Neural cell (in vitro differentiated cells): ENCODE measurements at regions not wholly inside any gene's neighbourhood (a gene's known extent, or its start where the extent isn't known, plus 50 kb on each side); places are given as distances from the start of the nearest gene placed in this dataset.

ENCODE experiments used
- H2AFZ ChIP-seq: fragments of 200-600, 300-800 bp; sonication (generic), shearing (Covaris generic); 2 replicates; pipeline ENCODE4 v1.6.0; 2014; ENCODE audit warnings: low read depth, mild to moderate bottlenecking, antibody characterized with exemption, low read length, moderate library complexity
- H3F3A ChIP-seq: fragments of 200-600 bp; shearing (Covaris generic); 2 replicates; pipeline ENCODE4 v1.6.1; 2016; ENCODE audit warnings: mild to moderate bottlenecking, moderate library complexity, mixed read lengths, antibody characterized with exemption, low read length; ENCODE audit not compliant: insufficient read depth, poor library complexity, severe bottlenecking
- H3K27ac ChIP-seq: fragments of 200-600, 300-800 bp; sonication (generic), shearing (Covaris generic); 2 replicates; pipeline ENCODE4 v1.5.1; 2014; ENCODE audit warnings: mild to moderate bottlenecking, low read length, moderate library complexity
- H3K27me3 ChIP-seq: fragments of 300-800, 200-600 bp; sonication (generic), shearing (Covaris generic); 2 replicates; pipeline ENCODE4 v1.6.0; 2014; ENCODE audit warnings: mild to moderate bottlenecking, low read depth, low read length, moderate library complexity; ENCODE audit not compliant: insufficient read depth
- H3K36me3 ChIP-seq: fragments of 300-800, 200-600 bp; sonication (generic), shearing (Covaris generic); 2 replicates; pipeline ENCODE4 v1.5.1; 2014; ENCODE audit warnings: mild to moderate bottlenecking, antibody characterized with exemption, low read length, moderate library complexity; ENCODE audit not compliant: insufficient read depth
- H3K4me2 ChIP-seq: fragments of 300-800, 200-600 bp; sonication (generic), shearing (Covaris generic); 2 replicates; pipeline ENCODE4 v1.6.0; 2014; ENCODE audit warnings: mild to moderate bottlenecking, low read length
- H3K4me3 ChIP-seq: fragments of 300-800, 200-600 bp; sonication (generic), shearing (Covaris generic); 2 replicates; pipeline ENCODE4 v1.5.1; 2014; ENCODE audit warnings: mild to moderate bottlenecking, low read length, moderate library complexity
- H3K79me2 ChIP-seq: fragments of 200-600 bp; shearing (Covaris generic); replicated peaks from 2 replicates; pipeline ENCODE4 v1.6.0; 2014; ENCODE audit warnings: mild to moderate bottlenecking, low read length, moderate library complexity; ENCODE audit not compliant: insufficient read depth
- H3K9ac ChIP-seq: fragments of 300-800, 200-600 bp; sonication (generic), shearing (Covaris generic); 2 replicates; pipeline ENCODE4 v1.6.1; 2016; ENCODE audit warnings: mild to moderate bottlenecking, low read length, mixed read lengths
- H3K9me2 ChIP-seq: fragments of 200-600 bp; shearing (Covaris generic); 2 replicates; pipeline ENCODE4 v1.6.1; 2016; ENCODE audit warnings: mild to moderate bottlenecking, low read length, mixed read lengths; ENCODE audit not compliant: insufficient read depth
- H3K9me3 ChIP-seq: fragments of 200-600, 300-800 bp; sonication (generic), shearing (Covaris generic); 2 replicates; pipeline ENCODE4 v1.6.1; 2016; ENCODE audit warnings: mild to moderate bottlenecking, mixed run types, low read length, moderate library complexity, mixed read lengths
- H4K20me1 ChIP-seq: fragments of 200-600 bp; shearing (Covaris generic); 2 replicates; pipeline ENCODE4 v1.6.1; 2016; ENCODE audit warnings: mild to moderate bottlenecking, mixed run types; ENCODE audit not compliant: insufficient read depth
- CTCF ChIP-seq: fragments of 450-650 bp; IDR thresholded peaks from 2 replicates; pipeline ENCODE4 v1.5.1; 2014; ENCODE audit warnings: antibody characterized with exemption, mild to moderate bottlenecking, moderate library complexity; ENCODE audit not compliant: poor library complexity, severe bottlenecking
- EP300 ChIP-seq: fragments of 450-650 bp; conservative IDR thresholded peaks from 2 replicates; pipeline ENCODE4 v1.6.1; 2014; ENCODE audit warnings: antibody characterized with exemption, mild to moderate bottlenecking, moderate library complexity; ENCODE audit not compliant: poor library complexity, severe bottlenecking
- EZH2 ChIP-seq: fragments of 200-600, 300-800 bp; shearing (Covaris generic), sonication (generic); IDR thresholded peaks from 2 replicates; pipeline ENCODE4 v1.6.1; 2014; ENCODE audit warnings: antibody characterized with exemption, low read length, borderline replicate concordance, mild to moderate bottlenecking; ENCODE audit not compliant: insufficient read depth, poor library complexity, severe bottlenecking
- MXI1 ChIP-seq: fragments of 450-650 bp; conservative IDR thresholded peaks from 2 replicates; pipeline ENCODE4 v1.6.1; 2014; ENCODE audit warnings: antibody characterized with exemption, mild to moderate bottlenecking; ENCODE audit not compliant: poor library complexity, severe bottlenecking
- POLR2AphosphoS5 ChIP-seq: IDR thresholded peaks from 2 replicates; pipeline ENCODE4 v1.6.1; 2012
- RAD21 ChIP-seq: fragments of 450-650 bp; conservative IDR thresholded peaks from 2 replicates; pipeline ENCODE4 v1.6.1; 2014; ENCODE audit warnings: antibody characterized with exemption, mild to moderate bottlenecking, moderate library complexity
- REST ChIP-seq: IDR thresholded peaks from 2 replicates; pipeline ENCODE4 v1.6.1; 2012; ENCODE audit warnings: borderline replicate concordance
- SMC3 ChIP-seq: fragments of 450-650 bp; conservative IDR thresholded peaks from 2 replicates; pipeline ENCODE4 v1.6.1; 2014; ENCODE audit warnings: antibody characterized with exemption, mild to moderate bottlenecking, moderate library complexity; ENCODE audit not compliant: poor library complexity
- TAF1 ChIP-seq: IDR thresholded peaks from 2 replicates; pipeline ENCODE4 v1.6.1; 2012; ENCODE audit warnings: low read depth

- H3K4me3 ChIP-seq, result no peak overlapping the region
- no peaks in the 10 kb centered on the region for H3K9me2 ChIP-seq
- no peak overlapping the region for H2AFZ ChIP-seq
- H3K9ac ChIP-seq, result no peak overlapping the region
- no peak overlapping the region for H3K27ac ChIP-seq
- H3K79me2 ChIP-seq, result no peaks in the 10 kb centered on the region
- peaks cover 3% of the 10 kb centered on the region for H3K9me3 ChIP-seq
- H3K36me3 ChIP-seq, result no peaks in the 10 kb centered on the region
- no peak overlapping the region for H3K4me2 ChIP-seq
- TF ChIP-seq EZH2 (no peak), TAF1 (no peak), SMC3 (no peak), POLR2AphosphoS5 (no peak), REST (no peak)
- H3F3A ChIP-seq, result no peaks in the 10 kb centered on the region
- no peaks in the 10 kb centered on the region for H4K20me1 ChIP-seq
- no peaks in the 10 kb centered on the region for H3K27me3 ChIP-seq
Measured at GRCh38 chr4:127291316-127291715, 341.4 kb upstream of the INTU start.

GRCh38 chr4:127293496-127293895 is 339.3 kb upstream of the INTU start:
- peaks cover 3% of the 10 kb centered on the region for H3K9me3 ChIP-seq
- H2AFZ ChIP-seq, result no peak overlapping the region
- no peak overlapping the region for H3K4me3 ChIP-seq
- TF ChIP-seq SMC3 (no peak), MXI1 (no peak), TAF1 (no peak), POLR2AphosphoS5 (no peak), EZH2 (no peak), REST (no peak), CTCF (no peak), EP300 (no peak), RAD21 (no peak)
- H3K27me3 ChIP-seq, result no peaks in the 10 kb centered on the region
- no peak overlapping the region for H3K9ac ChIP-seq
- no peaks in the 10 kb centered on the region for H3K36me3 ChIP-seq
- no peaks in the 10 kb centered on the region for H3K79me2 ChIP-seq
- no peak overlapping the region for H3K4me2 ChIP-seq
- H3F3A ChIP-seq, result no peaks in the 10 kb centered on the region
- H3K9me2 ChIP-seq, result no peaks in the 10 kb centered on the region
- H3K27ac ChIP-seq, result no peak overlapping the region
- no peaks in the 10 kb centered on the region for H4K20me1 ChIP-seq
